ENCODE measurements at regions not wholly inside any gene's neighbourhood (a gene's known extent, or its start where the extent isn't known, plus 50 kb on each side); places are given as distances from the start of the nearest gene placed in this dataset.
"Not testable (repeated sequence)": the region's sequence is repeated elsewhere in the genome, so short reads cannot be mapped to it uniquely, and the experiment has no call there.

DNA sequence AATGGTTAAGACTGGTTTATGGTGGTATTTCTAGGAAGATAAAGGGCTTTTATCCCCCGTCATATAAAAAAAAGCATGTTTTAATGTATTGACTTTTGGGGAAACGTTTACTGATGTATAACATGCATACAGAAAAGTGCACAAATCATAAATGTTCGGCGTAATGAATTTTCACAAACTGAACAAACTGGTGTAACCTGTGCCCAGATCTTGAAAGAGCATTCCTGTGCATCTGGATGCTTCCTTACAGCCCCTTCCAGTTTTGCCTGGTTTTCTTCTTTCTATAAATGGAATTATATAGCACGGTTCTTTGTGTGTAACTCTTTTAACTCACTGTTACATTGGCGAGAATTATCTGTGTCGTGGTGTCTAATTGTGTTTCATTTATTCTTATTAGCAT, 693.8 kb upstream of the TBX3 start:
- H3K36me3 ChIP-seq (ENCODE audit: control insufficient read depth, insufficient read depth, low read length), result no peaks in the 10 kb centered on the region
- no peaks in the 10 kb centered on the region for H3K27me3 ChIP-seq (ENCODE audit: control insufficient read depth, insufficient read depth, low read length, poor library complexity, severe bottlenecking)
- H3K4me3 ChIP-seq (ENCODE audit: insufficient read depth, low read depth, low read length), result no peak overlapping the region
- H3K4me1 ChIP-seq (ENCODE audit: control insufficient read depth, insufficient read depth, low read length), result no peaks in the 10 kb centered on the region
- no peak overlapping the region for H3K27ac ChIP-seq (ENCODE audit: insufficient read depth, low read depth, low read length, poor library complexity, severe bottlenecking)
- H3K9me3 ChIP-seq (ENCODE audit: control insufficient read depth, low read length), result no peaks in the 10 kb centered on the region
- WGBS, 2 experiments, result 91 to 95% methylated on average over 4 to 7 of the region's 7 CpGs

DNA sequence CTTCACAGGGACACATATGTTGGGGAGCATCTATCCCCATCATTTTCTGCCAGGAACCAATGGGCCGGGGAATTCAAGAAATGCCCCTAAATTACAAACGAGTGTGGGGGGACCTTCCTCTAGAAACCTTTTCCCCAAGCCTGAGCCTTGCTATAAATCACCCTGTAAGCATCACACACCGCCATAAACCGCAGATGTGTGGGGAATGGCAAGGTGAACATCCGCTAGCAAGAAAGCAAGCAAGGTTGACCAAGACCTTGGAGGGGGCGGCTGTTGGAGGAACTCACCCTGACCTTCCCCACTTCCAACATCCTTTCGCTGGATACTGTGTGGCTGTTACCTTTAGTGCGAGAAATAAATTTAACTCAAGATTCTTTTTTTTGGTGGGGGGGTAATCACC, 693.3 kb upstream of the TBX3 start:
- 89 to 95% methylated on average over 6 to 8 of the region's 8 CpGs for WGBS, 2 experiments
- H3K27me3 ChIP-seq (ENCODE audit: control insufficient read depth, insufficient read depth, low read length, poor library complexity, severe bottlenecking), result no peaks in the 10 kb centered on the region
- H3K27ac ChIP-seq (ENCODE audit: insufficient read depth, low read depth, low read length, poor library complexity, severe bottlenecking), result no peak overlapping the region
- H3K4me1 ChIP-seq (ENCODE audit: control insufficient read depth, insufficient read depth, low read length), result no peaks in the 10 kb centered on the region
- H3K4me3 ChIP-seq (ENCODE audit: insufficient read depth, low read depth, low read length), result no peak overlapping the region
- H3K36me3 ChIP-seq (ENCODE audit: control insufficient read depth, insufficient read depth, low read length), result no peaks in the 10 kb centered on the region
- no peaks in the 10 kb centered on the region for H3K9me3 ChIP-seq (ENCODE audit: control insufficient read depth, low read length)

DNA sequence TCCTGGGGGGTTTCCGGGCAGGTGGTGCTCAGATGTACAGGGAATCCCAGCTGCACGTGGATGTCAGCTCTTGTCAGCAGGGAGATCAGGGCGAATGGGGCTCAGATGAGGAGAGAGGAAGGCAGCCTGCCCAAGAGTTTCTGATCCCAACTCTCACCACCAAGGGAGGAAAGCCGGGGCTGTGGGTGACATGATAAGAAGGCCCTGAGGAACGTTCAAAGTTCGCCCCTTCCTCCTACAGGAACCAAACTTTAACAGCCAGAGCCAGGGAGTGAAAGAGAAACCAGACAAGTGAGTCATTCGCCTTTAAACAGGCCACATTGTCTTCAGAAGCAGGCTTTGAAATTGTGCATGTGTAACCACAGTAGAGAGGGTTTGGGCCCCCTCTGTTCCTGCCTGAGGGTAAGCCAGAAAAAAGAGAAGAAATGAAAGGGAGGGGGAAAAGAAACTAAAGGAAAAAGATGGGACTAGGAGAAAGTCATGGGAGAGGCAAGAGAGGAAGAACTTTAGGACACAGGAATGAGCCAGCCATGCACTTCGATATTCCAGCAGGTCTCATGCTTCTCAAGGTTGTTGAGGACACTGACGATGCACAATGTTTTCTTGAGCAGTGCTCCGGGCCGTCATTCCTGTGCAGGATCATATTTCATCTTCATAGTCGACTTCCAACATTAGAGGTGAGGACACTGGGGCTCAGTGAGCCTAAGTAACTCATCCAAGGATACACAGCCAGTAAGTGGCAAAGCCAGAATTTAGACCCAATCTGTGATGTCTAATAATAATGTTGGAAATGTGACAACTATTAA, 691.4 kb upstream of the TBX3 start:
- Histone ChIP-seq H3K27me3 (ENCODE audit: control insufficient read depth, insufficient read depth, low read length, poor library complexity, severe bottlenecking) (no peaks in the 10 kb centered on the region), H3K9me3 (ENCODE audit: control insufficient read depth, low read length) (no peaks in the 10 kb centered on the region), H3K36me3 (ENCODE audit: control insufficient read depth, insufficient read depth, low read length) (no peaks in the 10 kb centered on the region), H3K4me3 (ENCODE audit: insufficient read depth, low read depth, low read length) (no peak overlapping the region), H3K4me1 (ENCODE audit: control insufficient read depth, insufficient read depth, low read length) (no peaks in the 10 kb centered on the region), H3K27ac (ENCODE audit: insufficient read depth, low read depth, low read length, poor library complexity, severe bottlenecking) (no peak overlapping the region)
- 79 to 83% methylated on average over 12 of the region's 12 CpGs for WGBS, 2 experiments

DNA sequence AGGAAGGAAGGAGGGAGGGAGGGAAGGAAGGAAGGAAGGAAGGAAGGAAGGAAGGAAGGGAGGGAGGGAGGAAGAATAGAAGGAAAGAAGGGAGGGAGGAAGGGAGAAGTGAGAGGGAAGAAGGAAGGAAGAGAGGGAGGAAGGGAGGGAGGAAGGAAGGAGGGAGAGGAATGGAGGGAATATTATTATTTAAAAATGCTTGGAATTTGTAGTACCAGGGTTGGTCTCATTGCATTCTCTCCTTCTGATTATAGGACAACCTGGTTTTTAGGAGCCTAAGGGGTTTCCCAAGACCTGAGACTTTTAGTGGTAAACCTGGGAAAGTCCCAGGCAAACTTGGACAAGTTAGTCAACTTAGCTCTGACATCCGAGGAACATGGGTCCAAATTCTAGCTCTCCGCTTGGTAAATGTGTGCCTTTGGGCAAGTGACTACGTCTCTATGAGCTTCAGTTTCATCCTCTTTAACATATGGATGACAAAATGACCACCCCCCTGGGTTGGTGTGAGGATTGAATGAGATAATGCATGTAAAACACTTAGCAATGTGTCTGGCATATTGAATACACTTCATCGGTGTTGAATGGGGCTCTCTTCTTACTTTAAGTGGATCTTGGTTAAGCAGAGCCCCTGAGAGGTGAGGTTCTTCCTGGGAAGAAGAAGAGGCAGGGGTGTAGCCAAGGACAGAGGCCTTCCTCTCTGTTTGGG, 690.7 kb upstream of the TBX3 start:
- H3K27me3 ChIP-seq (ENCODE audit: control insufficient read depth, insufficient read depth, low read length, poor library complexity, severe bottlenecking), result no peaks in the 10 kb centered on the region
- H3K4me1 ChIP-seq (ENCODE audit: control insufficient read depth, insufficient read depth, low read length), result no peaks in the 10 kb centered on the region
- H3K27ac ChIP-seq (ENCODE audit: insufficient read depth, low read depth, low read length, poor library complexity, severe bottlenecking), result no peak overlapping the region
- 83 to 90% methylated on average over 4 of the region's 4 CpGs for WGBS, 2 experiments
- H3K4me3 ChIP-seq (ENCODE audit: insufficient read depth, low read depth, low read length), result no peak overlapping the region
- H3K9me3 ChIP-seq (ENCODE audit: control insufficient read depth, low read length), result no peaks in the 10 kb centered on the region
- H3K36me3 ChIP-seq (ENCODE audit: control insufficient read depth, insufficient read depth, low read length), result no peaks in the 10 kb centered on the region

DNA sequence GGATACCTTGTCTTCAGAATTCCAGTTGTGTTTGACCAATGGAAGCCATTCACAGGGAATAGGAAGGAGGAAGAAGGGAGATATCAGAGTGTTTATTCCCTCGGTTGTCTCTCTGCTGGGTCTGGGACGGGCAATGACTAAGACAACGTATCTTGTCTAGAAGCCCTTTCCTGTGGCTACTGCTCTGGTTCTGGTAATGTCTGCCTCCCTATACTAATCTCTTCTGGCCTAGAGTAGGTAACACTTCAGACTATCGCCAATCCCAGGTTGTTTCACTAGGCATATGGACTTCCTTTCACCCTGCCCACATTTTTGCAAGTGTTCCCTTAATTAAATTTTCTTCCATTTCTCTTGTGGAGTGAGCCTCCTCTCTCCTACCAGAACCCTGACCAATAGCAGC, 687.7 kb upstream of the TBX3 start:
- no peak overlapping the region for H3K27ac ChIP-seq (ENCODE audit: insufficient read depth, low read depth, low read length, poor library complexity, severe bottlenecking)
- no peaks in the 10 kb centered on the region for H3K4me1 ChIP-seq (ENCODE audit: control insufficient read depth, insufficient read depth, low read length)
- H3K36me3 ChIP-seq (ENCODE audit: control insufficient read depth, insufficient read depth, low read length), result no peaks in the 10 kb centered on the region
- H3K4me3 ChIP-seq (ENCODE audit: insufficient read depth, low read depth, low read length), result no peak overlapping the region
- no peaks in the 10 kb centered on the region for H3K27me3 ChIP-seq (ENCODE audit: control insufficient read depth, insufficient read depth, low read length, poor library complexity, severe bottlenecking)
- WGBS, 2 experiments, result 94 to 96% methylated on average over 4 of the region's 4 CpGs
- no peaks in the 10 kb centered on the region for H3K9me3 ChIP-seq (ENCODE audit: control insufficient read depth, low read length)

DNA sequence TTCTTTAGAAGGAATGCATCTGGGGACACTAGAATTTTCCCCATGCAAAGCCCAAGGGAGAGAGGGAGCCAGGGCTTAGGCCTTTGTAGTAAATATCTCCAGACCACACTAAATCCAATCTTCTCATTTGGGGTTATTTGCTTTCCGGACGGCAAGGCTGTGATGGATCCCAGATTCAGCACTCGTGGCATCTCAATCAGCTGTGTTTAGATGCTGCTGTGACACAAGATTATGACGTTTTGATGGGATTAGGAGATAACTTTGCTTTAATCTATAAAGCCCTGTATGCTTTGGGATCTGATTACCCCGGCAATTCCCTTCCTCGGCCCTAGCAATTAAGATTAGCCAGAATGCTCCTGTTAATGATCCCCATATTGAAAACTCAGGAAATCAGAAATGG, 686.7 kb upstream of the TBX3 start:
- WGBS, 2 experiments, result 84 to 87% methylated on average over 6 of the region's 6 CpGs
- no peaks in the 10 kb centered on the region for H3K36me3 ChIP-seq (ENCODE audit: control insufficient read depth, insufficient read depth, low read length)
- no peak overlapping the region for H3K27ac ChIP-seq (ENCODE audit: insufficient read depth, low read depth, low read length, poor library complexity, severe bottlenecking)
- H3K27me3 ChIP-seq (ENCODE audit: control insufficient read depth, insufficient read depth, low read length, poor library complexity, severe bottlenecking), result no peaks in the 10 kb centered on the region
- H3K9me3 ChIP-seq (ENCODE audit: control insufficient read depth, low read length), result no peaks in the 10 kb centered on the region
- H3K4me3 ChIP-seq (ENCODE audit: insufficient read depth, low read depth, low read length), result no peak overlapping the region
- H3K4me1 ChIP-seq (ENCODE audit: control insufficient read depth, insufficient read depth, low read length), result no peaks in the 10 kb centered on the region

DNA sequence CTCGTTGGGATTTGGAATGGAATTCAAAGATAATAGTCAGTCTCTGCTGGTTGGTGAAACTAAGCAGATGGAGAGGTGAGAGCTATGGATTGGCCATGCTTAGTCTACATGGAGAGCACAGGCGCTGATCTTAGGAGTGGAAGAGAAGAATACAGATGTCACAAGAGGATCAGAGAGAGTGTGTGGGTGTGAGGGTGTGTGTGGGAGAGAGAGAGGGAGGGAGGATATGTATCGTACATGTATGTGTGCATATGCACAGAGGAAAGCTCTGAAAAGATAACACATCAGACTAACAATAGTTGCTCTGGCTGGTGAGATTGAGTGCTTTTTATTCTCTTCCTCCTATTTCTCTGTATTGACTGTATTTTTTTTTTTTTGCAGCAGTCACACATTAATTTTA, 686.2 kb upstream of the TBX3 start:
- Histone ChIP-seq H3K27ac (ENCODE audit: insufficient read depth, low read depth, low read length, poor library complexity, severe bottlenecking) (no peak overlapping the region), H3K9me3 (ENCODE audit: control insufficient read depth, low read length) (no peaks in the 10 kb centered on the region), H3K27me3 (ENCODE audit: control insufficient read depth, insufficient read depth, low read length, poor library complexity, severe bottlenecking) (no peaks in the 10 kb centered on the region), H3K36me3 (ENCODE audit: control insufficient read depth, insufficient read depth, low read length) (no peaks in the 10 kb centered on the region), H3K4me3 (ENCODE audit: insufficient read depth, low read depth, low read length) (no peak overlapping the region), H3K4me1 (ENCODE audit: control insufficient read depth, insufficient read depth, low read length) (no peaks in the 10 kb centered on the region)
- WGBS, 2 experiments, result 94 to 98% methylated on average over 3 of the region's 3 CpGs

DNA sequence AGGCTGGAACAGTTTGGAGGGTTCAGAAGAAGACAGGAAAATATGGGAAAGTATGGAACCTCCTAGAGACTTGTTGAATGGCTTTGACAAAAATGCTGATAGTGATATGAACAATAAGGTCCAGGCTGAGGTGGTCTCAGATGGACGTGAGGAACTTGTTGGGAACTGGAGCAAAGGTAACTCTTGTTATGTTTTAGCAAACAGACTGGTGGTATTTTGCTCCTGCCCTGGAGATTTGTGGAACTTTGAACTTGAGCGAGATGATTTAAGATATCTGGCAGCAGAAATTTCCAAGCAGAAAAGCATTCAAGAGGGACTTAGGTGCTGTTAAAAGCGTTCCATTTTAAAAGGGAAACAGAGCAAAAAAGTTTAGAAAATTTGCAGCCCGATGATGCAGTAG, 682.3 kb upstream of the TBX3 start:
- 92 to 96% methylated on average over 4 of the region's 4 CpGs for WGBS, 2 experiments
- not testable (repeated sequence) for H3K4me3 ChIP-seq (ENCODE audit: insufficient read depth, low read depth, low read length); H3K27me3 ChIP-seq (ENCODE audit: control insufficient read depth, insufficient read depth, low read length, poor library complexity, severe bottlenecking); H3K9me3 ChIP-seq (ENCODE audit: control insufficient read depth, low read length); H3K27ac ChIP-seq (ENCODE audit: insufficient read depth, low read depth, low read length, poor library complexity, severe bottlenecking); H3K4me1 ChIP-seq (ENCODE audit: control insufficient read depth, insufficient read depth, low read length); H3K36me3 ChIP-seq (ENCODE audit: control insufficient read depth, insufficient read depth, low read length)

DNA sequence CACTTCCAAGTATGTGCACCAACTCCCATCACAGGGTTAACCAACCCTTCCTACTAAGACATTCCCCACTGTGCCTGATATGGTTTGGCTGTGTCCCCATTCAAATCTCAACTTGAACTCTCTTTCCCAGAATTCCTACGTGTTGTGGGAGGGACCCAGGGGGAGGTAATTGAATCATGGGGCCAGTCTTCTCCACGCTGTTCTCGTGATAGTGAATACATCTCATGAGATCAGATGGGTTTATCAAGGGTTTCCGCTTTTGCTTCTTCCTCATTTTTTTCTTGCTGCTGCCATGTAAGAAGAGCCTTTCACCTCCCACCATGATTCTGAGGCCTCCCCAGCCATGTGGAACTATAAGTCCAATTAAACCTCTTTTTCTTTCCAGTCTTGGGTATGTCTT, 681.8 kb upstream of the TBX3 start:
- not testable (repeated sequence) for H3K9me3 ChIP-seq (ENCODE audit: control insufficient read depth, low read length); H3K4me3 ChIP-seq (ENCODE audit: insufficient read depth, low read depth, low read length); H3K4me1 ChIP-seq (ENCODE audit: control insufficient read depth, insufficient read depth, low read length); H3K36me3 ChIP-seq (ENCODE audit: control insufficient read depth, insufficient read depth, low read length); H3K27me3 ChIP-seq (ENCODE audit: control insufficient read depth, insufficient read depth, low read length, poor library complexity, severe bottlenecking); H3K27ac ChIP-seq (ENCODE audit: insufficient read depth, low read depth, low read length, poor library complexity, severe bottlenecking)
- 82 to 91% methylated on average over 4 of the region's 4 CpGs for WGBS, 2 experiments

DNA sequence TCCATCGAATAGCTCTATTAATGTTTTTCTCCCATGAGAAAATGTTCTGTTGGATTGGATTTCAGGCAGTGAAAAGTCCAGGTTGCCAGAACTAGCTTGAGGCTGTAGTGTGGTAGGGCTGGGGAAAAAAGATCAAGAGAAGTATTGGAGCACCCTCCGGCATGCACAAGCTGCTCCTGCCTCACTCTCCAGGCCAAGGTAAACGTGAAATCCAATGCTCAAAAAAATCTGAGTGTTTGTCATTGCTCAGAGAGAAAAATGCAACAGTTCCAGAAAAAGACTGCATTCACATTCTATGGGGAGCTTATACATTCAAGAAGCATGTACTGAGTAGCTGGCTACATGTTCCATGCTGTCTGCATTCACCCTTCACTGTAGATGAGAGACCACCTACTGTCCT, 680.9 kb upstream of the TBX3 start:
- Histone ChIP-seq H3K4me1 (ENCODE audit: control insufficient read depth, insufficient read depth, low read length) (no peaks in the 10 kb centered on the region), H3K4me3 (ENCODE audit: insufficient read depth, low read depth, low read length) (no peak overlapping the region), H3K9me3 (ENCODE audit: control insufficient read depth, low read length) (no peaks in the 10 kb centered on the region), H3K27ac (ENCODE audit: insufficient read depth, low read depth, low read length, poor library complexity, severe bottlenecking) (no peak overlapping the region), H3K36me3 (ENCODE audit: control insufficient read depth, insufficient read depth, low read length) (no peaks in the 10 kb centered on the region), H3K27me3 (ENCODE audit: control insufficient read depth, insufficient read depth, low read length, poor library complexity, severe bottlenecking) (no peaks in the 10 kb centered on the region)
- WGBS, 2 experiments, result 80 to 93% methylated on average over 2 to 3 of the region's 3 CpGs
